UCSD-AML1 (cell line): ENCODE measurements at regions not wholly inside any gene's neighbourhood (a gene's known extent, or its start where the extent isn't known, plus 50 kb on each side); places are given as distances from the start of the nearest gene placed in this dataset.
"Not testable (repeated sequence)": the region's sequence is repeated elsewhere in the genome, so short reads cannot be mapped to it uniquely, and the experiment has no call there.

Source experiments
- DNase-seq: peaks from one replicate; lab custom pipeline; 2025; ENCODE audit not compliant: unreplicated experiment; lab: John Stamatoyannopoulos, UW

DNA sequence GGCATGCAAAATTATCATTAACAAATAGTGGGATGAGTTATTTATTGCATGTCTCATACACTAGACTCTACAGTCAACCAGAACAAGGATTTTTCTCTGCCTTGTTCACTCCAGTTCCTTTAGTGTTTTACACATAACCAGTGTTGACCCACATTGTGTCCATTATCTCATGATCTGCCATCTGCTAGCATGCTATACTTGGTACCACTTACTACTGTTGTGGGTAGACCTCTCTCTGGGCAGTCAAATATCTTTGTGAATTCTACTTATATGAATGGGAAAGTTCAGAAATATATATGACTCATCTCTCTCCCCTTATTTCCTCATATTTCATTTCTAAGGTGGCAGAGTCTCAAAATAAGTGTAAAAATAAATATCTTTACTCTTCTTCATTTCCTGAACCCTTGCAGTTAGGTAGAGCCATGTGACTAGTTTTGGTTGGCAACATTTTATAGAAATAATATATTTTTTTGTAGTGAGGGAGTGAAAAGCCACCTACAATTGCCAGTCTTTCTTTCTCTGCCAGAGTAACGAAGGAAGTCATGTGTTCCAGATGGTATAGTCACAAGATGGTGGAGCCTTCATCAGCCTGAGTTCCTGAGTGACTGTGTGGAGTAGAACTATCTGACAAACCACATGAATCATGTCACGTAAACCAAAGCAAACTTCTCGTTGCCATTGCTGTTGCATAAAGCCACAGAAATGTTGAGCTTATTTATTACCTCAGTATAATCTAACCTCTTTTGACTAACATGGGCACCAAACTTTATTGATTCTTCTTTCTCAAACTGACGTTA lies 704.0 kb downstream of the RNF144A start:
- no peak for DNase-seq

DNA sequence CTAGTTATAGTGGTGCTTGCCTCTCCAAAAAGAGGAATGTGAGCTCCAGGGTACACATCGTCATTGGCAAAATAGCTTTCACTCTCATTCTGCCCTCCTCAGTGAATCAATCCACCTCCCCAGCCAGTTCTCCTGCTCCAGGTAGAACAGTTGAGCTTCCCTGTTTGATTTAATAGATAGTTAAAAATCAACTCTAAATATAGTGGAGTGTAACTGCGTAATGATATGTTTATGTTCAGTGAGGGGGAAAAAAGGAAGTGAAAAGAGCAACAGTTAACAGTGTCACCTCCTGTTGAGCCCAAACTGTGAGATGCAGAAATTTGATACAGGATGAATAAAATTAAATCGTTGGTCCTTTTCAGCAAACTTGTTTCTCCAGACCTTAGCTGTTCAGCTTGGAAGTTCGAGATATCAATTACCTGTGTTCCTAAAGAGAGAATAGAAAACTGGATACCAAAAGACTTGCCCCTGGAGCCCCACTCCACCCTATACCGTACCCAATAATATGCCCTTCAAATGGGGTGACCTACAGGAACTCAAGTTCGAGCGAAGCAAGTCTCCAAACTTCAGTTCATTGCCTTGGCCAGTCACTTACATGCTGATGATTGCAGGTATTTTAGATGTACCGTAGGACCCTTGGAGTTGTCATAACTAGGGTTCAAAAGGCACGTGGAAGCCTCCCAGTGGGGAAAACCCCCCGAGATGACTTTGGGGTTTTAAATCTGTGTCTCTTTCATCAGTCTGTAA lies 708.4 kb downstream of the RNF144A start:
- DNase-seq = no peak

DNA sequence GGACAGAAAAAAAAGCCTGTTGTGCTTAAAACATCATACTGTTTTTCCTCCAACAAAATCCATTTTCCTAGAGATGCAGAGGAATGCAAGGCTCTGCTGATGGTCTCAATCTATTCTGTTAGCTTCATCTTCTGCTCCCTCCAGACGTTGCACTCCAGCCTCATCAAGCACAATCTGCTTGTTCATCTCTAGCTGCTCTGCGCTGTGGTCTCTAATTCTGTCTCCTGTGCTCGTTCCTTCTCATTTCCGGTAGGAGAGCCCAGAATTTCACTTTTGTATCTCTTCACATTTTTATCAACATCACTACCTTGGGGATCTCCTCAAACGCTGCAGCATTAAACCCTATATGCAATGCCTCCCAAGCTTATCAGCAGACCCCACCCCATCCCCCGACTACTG lies 708.9 kb downstream of the RNF144A start:
- DNase-seq = no peak

DNA sequence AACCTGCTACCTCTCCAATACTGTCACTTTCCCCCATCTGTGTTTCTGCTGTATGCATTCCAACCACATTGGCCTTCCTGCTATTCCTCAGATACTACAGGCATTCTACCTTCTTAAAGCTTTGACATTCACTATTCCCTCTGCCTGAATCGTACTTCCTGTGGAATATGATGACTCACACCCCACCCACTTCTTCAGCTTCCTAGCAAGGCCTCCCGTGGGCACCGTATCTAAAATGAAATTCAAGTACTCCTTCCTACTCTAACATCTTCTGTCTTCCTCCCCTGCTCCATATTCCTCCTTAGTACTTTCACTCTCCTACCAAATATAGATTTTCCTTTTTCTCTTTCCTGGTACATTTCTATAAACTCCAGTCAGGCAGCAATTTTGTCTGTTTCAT lies 710.4 kb downstream of the RNF144A start:
- DNase-seq = no peak

DNA sequence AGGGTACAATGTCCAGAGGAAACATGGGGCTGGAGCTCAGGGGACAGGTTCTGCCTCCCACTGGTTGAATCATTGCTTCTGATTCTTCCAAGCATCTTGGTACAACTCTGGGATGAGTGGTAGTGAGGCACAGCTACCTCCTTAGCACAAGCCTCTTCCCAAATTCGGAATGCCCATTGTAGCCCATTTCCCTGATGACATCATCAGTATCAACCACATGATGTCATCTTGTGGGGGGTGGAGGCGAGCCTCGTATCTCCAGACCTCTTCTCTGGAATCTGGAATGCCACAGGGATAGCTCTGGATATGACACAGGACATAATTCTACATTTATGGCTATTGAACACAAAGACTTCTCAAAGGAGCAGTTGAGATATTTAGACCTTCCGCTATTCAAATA lies 715.2 kb downstream of the RNF144A start:
- DNase-seq = no peak

DNA sequence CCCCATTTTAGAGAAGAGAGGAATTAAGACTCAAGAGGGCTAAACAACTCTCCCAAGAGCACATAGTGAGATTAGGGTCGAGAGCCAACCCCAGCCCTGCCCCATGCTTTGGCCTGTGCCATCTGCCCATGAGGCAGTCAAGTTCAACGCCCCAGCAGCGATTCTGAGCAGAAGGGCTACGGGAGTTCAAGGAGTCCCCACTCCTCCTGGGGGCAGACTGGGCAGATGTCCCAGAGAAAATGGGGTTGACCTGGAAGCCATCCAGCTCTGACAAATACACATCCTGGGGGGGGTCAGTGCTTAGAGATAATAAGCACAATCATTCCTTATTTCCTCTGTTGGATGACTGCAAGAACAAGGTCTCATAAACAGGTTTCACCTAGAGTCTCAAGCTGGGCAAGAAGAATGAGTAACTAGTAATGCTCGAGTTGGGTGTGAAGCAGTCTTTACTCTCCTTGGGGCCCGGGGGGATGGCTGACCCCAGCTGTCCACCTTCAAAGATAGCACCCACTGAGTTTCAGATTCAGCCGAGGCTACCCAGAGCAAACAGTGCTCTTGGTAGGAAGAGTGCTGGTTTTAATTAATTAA lies 716.4 kb downstream of the RNF144A start:
- DNase-seq = no peak

DNA sequence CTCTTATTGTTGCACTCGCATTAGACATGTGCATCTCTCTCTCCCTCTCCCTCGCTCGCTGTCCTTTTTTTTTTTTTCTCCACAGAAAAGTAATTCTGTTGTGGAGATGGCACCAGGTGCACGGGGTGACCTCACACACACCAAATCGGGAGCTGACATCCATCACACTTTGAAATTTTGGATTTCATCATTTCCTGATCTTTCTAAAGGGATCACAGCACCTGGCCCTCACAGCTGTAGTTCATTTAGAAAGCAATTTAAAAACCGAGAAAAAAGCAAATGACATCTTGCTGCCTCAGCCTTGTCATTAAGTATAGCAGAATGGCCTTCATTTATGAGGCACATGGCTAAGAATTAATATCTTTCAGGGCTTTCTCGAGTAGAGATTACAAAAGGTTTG lies 717.2 kb downstream of the RNF144A start:
- DNase-seq = no peak

DNA sequence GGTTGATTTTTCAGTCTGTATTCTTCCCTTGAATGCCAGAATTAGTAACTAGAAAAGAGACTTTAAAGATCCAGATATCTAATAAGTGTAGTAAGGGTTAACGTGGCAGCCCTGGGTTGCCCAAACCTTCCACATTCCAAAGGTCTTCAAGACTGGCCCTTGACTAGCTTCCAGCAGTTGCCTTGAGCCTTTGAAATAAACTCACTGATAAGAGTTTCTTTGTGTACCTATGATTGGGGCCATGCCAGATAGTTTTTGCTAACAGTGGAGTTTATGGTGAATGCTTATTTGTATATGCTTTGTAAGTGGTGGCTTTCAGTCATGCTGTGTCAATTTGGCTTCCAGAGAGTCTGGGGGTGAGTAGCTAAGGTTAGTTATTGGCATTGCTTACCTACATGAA lies 722.3 kb downstream of the RNF144A start:
- DNase-seq = no peak

DNA sequence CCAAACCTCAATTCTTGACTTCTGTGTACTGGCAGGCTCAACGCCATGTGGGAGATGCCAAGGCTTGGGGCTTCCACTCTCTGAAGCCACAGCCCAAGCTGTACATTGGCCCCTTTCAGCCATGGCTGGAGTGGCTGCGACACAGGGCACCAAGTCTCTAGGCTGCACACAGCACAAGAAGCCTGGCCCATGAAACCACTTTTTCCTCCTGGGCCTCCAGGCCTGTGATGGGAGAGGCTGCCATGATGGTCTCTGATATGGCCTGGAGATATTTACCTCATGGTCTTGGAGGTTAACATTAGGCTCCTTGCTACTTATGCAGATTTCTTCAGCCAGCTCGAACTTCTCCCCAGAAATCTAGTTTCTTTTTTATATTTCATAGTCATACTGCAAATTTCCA lies 724.1 kb downstream of the RNF144A start:
- DNase-seq = not testable (repeated sequence)

DNA sequence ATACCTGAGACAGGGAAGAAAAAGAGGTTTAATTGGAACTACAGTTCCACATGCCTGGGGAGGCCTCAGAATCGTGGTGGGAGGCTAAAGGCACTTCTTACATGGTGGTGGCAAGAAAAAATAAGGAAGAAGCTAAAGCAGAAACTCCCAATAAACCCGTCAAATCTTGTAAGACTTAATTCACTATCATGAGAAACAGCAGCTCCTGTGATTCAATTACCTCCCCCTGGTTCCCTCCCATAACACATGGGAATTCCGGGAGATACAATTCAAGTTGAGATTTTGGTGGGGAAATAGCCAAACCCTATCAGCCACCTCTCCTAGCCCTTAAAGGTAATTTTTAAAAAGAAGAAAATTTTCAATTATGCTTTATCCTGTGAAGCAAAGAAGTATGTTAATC lies 728.8 kb downstream of the RNF144A start:
- DNase-seq = no peak

DNA sequence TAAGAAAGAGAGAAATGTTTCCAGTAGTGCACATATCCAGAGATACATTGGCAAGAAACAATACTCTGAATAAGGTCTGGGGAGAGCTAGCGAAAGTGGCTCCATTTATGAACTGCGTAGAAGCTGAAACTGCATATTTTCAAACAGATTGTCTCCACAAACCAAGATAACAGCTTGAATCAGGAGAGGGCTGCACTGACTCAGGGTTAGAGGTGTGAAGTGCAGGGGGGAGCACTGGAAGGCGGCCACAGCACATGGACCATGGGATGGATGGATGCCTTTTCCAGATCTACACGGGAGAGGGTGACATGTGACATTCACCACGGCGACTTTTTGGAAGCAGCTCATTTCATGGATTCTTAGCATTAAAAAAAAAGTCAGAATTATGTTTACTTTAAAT lies 729.4 kb downstream of the RNF144A start:
- DNase-seq = no peak

DNA sequence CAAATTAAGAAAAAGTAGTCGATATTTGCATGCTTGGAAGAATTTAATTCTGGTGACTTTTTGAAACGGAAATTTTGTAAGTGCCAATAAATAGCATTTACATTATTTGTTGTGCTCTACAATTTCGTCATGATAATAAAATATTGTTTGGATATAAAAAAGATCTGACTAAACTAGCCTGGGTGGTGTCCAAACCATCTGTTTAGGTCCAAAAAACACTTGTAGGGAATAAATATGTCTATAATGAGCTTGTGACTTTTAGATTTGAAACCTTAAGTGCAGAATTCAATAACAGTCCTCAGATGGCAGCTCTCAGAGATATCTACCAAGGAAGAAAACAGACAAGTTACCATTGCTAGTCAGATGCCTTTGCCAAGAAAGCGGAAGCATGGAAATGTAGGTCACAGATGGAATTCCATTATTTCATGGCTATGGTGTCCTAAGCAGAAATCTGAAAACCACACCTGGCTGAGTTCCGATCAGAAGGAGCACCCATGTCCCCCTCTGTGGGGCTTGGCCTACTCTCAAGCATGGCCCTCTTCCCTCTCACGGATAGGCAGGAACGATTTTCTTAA lies 731.1 kb downstream of the RNF144A start:
- no peak for DNase-seq

DNA sequence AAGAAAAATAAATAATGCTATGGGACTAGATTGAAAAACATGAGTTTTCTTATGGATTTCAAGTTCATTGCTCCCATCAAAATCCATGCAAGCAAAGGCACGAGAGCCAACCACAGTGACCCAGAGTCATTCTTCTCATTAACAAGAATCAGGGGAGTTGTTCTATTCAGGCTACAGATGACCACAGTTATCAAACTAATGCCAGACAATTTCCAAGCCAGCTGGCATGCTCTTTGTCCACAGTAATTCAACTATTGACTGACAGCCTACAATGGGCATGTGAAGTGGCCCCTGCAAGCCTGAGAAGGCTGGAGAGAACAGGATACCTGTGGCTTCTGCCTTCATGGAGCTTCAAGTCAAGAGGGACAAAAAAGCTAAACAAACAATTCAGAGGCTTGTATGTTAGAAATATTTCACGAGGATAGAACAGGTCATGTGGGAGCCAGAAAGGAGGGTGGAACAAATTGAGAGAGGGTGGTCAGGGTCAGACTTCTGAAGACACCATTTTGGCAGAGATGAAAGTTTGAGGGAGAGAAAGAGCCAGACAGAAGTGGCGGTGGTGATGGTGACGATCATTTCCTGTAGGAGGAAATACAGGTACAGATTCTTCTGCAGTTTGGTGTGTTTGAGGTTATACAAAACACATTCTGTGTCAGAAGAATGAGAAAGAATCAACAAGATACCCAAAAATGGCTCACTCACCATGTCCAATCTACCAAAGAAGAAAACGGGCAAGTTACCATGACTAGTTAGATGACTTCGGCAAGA lies 732.4 kb downstream of the RNF144A start:
- DNase-seq = no peak

DNA sequence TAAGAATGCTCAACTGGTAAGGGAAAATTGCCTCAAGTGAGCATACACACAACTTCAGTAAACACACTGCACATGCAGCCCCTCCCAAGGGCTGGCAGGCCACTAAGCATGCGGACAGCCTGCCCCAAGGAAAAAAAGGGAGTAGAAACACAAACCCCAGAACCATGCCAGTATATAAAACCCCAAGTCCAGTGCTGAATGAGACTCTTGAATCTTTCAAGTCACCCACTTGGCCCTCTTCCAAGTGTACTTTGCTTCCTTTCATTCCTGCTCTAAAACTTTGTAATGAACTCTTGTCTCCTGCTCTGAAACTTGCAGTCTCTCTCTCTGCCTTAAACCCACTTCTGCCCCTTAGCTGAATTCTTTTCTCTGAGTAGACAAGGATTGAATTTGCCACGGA lies 736.4 kb downstream of the RNF144A start:
- no peak for DNase-seq

DNA sequence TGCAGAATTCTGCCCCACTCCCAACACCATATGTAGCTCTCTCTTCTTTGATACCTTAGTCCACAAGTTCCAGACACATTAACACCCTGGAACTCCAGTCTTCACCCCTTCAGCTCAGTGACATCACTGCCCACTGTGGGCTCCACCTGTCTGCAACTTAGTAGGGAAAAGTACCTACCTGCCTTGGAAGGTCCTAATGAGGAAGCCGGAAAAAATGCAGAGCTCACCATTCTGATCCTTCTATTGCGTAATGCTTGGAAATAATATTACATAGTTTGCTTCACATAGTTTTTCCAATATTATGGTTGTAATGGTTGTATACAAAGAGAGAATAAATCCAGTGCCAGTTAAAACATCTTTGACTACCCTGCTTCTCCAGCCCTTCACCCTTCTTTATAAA lies 738.4 kb downstream of the RNF144A start:
- DNase-seq = no peak

DNA sequence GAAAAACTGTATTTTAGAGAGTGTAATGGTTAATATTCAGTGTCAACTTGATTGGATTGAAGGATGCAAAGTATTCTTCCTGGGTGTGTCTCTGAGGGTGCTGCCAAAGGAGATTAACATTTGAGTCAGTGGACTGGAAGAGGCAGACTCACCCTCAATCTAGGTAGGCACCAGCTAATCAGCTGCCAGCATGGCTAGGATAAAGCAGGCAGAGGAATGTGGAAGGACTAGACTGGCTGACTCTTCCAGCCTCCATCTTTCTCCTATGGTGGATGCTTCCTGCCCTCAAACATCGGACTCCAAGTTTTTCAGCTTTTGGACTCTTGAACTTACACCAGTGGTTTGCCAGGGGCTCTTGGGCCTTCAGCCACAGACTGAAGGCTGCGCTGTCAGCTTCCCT lies 740.3 kb downstream of the RNF144A start:
- DNase-seq = not testable (repeated sequence)

DNA sequence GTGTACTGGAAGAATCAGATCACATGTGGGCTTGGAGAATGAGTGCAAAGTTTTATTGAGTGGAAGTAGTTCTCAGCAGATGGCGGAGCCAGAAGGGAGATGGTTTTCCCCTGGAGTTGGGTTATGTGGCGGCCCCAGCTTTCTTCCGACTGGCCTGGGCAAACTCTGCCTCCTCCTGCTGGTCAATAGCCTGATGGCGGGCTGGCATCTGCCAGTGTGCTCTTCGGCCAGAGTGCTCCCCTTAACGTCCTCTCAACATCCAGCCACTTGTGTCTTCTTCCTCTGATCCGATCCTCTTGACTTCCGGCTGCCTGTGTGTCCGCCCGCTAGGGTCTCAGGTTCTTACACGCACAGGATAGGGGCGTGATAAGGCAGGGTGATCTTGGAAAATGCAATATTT lies 741.3 kb downstream of the RNF144A start:
- DNase-seq = no peak

DNA sequence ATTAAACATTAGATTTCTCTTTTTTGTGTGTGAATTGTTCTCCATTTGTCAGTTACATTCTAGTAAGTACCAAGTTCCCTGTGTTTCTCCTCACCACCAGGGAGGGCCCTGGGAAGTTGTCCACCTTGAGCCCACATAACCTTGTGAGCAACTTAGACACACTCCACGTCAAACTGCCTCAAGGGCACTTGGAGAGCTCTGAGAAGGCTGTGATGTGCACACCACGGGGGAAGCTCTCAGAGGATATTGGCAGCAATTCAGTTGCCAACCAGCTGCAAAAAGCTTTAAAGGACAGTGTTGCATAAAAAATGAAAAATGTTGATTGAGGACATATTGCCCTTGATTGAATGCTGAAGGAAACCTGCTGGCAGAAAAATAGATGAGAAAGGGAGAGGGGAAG lies 743.6 kb downstream of the RNF144A start:
- no peak for DNase-seq

DNA sequence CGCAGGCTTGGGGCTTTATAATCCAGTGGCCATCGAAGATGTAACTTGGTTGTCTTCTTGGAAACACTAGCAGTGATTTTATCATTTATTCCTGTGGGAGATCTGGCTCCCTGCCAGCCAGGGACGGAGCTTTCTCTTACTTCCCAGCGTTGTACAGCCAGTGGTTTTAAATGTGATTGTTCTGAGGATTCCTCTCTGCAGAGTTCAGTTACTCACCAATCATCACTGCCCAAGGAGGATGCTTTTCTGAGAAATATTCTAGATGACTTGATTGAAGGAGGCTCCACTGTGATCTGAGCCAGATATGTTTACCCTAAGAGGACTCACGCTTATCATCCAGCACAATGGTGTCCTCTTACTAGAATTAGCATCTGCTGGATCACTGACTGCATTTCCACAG lies 744.3 kb downstream of the RNF144A start:
- no peak for DNase-seq

DNA sequence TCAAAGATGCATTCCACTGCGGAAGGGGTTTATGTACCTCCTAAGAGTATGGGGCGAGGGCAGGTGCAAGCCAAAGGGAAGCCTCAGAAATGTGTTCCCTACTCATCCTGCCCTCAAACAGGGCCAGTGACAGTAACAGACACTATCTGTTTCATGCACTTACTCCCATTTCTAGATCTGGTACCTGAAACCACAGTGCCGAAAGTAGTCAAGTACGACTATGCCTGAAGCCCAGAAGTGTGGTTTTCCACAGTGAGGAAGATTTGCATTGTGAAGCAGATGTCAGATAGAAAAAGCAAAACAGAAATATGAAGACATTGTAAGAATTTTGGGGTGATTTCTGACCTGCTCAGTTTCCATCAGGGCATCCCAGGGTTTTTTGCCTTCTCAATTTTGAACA lies 748.7 kb downstream of the RNF144A start:
- DNase-seq = no peak

DNA sequence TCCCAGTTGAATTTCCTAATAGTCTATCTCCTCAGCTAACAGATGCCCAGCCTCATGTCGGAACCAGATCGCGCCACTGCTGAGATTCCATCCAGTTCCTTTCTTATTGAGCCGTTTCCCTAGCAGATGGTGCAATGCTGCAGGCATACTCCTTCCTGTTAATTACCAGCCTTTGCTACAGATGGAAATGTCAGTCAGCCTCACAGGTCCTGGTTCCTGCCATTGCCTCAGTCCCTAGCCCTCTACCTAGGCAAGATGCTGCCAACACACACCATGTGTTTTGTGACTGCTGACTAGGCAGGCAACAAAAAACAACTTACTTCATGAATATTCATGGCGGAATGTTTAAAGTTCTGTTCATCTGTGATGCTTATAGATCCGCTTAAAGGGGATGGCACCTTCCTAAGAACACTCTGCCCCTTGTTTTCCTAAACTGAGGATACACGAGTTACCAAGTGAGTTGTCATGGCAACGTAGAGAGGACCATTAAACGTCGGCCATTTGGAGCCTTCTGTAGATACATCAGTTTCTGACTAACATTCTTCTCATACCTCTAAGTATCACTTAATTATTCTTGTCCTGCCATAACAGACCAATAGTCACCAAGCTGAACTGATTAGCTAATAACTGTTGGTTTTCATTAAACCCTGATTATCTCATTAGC lies 749.5 kb downstream of the RNF144A start:
- DNase-seq = no peak
